ENCODE measurements at regions not wholly inside any gene's neighbourhood (a gene's known extent, or its start where the extent isn't known, plus 50 kb on each side); places are given as distances from the start of the nearest gene placed in this dataset.

DNA sequence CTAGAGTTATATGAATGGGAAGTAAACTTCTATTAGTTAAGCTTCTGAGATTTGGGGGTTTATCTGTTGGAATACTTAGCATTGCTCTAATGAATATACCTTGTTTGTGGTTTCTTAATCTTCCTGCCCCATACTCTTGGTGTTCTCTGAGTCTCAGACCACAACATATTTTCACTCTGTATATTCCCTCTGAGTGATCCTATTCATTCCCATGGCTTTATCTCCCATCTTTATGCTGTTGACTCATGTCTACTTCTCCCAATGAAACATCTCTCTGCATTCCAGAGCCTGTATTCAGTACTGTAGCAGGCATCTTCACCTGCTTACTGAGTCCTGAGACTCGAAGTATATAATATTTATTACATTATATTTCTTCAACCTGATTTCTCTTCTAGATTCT lies 283.7 kb upstream of the MAP3K7 start:
- H3K4me3 ChIP-seq (ENCODE audit: low read depth, low read length): no peak overlapping the region
- no peak for TF ChIP-seq CTCF (IDR thresholded peaks at IDR 0.05; ENCODE audit: borderline replicate concordance, insufficient read depth, low read depth, low read length)

GRCh38 chr6:90868656-90869055 lies 281.8 kb upstream of the MAP3K7 start:
- H3K4me3 ChIP-seq (ENCODE audit: low read depth, low read length): no peak overlapping the region
- no peak for TF ChIP-seq CTCF (IDR thresholded peaks at IDR 0.05; ENCODE audit: borderline replicate concordance, insufficient read depth, low read depth, low read length)

- no peak for TF ChIP-seq CTCF (IDR thresholded peaks at IDR 0.05; ENCODE audit: borderline replicate concordance, insufficient read depth, low read depth, low read length)
- H3K4me3 ChIP-seq (ENCODE audit: low read depth, low read length): no peak overlapping the region
These were observed 281.4 kb upstream of the MAP3K7 start for GRCh38 chr6:90868256-90868655.

DNA sequence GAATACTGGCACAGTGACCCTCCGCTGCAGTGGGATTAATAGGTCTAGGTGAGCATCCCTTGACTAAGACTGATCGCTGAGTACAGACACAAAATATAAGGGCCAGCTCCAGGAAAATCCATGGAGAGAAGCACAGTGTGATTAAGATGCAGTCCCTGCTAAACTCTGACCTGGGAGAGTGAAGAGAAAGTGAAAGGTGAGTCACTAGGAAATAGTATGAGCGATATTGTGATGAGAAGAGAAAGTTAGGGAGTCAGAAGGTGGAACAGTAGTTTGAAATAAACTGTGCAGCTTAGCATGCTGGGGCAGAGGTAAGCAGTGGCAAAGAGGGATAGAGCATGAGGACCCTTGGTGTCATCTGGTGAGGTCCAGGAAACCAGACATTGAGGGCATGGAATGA lies 278.6 kb upstream of the MAP3K7 start:
- TF ChIP-seq CTCF (IDR thresholded peaks at IDR 0.05; ENCODE audit: borderline replicate concordance, insufficient read depth, low read depth, low read length): no peak
- no peak overlapping the region for H3K4me3 ChIP-seq (ENCODE audit: low read depth, low read length)

DNA sequence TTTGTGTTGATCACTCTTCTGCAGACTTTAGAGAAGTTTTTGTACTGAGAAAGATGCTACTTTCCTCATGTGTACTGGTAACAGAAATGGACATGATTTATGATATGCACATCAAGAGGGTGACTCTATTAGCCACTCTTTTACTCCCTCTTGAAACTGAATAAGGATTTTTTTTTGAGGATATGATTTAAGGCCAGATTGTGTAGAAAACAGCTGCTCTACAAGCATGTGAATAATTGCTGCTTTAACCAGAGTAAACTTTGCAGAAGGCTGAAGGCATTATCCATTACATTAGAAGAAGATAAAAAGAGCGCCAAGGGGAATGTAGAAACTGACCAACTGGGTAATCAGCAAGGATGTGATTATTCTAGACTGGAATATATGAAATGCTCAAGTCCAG lies 276.2 kb upstream of the MAP3K7 start:
- no peak for TF ChIP-seq CTCF (IDR thresholded peaks at IDR 0.05; ENCODE audit: borderline replicate concordance, insufficient read depth, low read depth, low read length)
- H3K4me3 ChIP-seq (ENCODE audit: low read depth, low read length): no peak overlapping the region

- no peak overlapping the region for H3K4me3 ChIP-seq (ENCODE audit: low read depth, low read length)
- 0 out of 2 replicates have a peak, but pooled peaks have one; percentile 2 for TF ChIP-seq CTCF (IDR thresholded peaks at IDR 0.05; ENCODE audit: borderline replicate concordance, insufficient read depth, low read depth, low read length)
These were observed 274.1 kb upstream of the MAP3K7 start for GRCh38 chr6:90860822-90861601.

GRCh38 chr6:90859612-90860011 lies 272.7 kb upstream of the MAP3K7 start:
- no peak for TF ChIP-seq CTCF (IDR thresholded peaks at IDR 0.05; ENCODE audit: borderline replicate concordance, insufficient read depth, low read depth, low read length)
- H3K4me3 ChIP-seq (ENCODE audit: low read depth, low read length): no peak overlapping the region

Data from GM12875 (cell line).